ENCODE measurements at regions not wholly inside any gene's neighbourhood (a gene's known extent, or its start where the extent isn't known, plus 50 kb on each side); places are given as distances from the start of the nearest gene placed in this dataset.

DNA sequence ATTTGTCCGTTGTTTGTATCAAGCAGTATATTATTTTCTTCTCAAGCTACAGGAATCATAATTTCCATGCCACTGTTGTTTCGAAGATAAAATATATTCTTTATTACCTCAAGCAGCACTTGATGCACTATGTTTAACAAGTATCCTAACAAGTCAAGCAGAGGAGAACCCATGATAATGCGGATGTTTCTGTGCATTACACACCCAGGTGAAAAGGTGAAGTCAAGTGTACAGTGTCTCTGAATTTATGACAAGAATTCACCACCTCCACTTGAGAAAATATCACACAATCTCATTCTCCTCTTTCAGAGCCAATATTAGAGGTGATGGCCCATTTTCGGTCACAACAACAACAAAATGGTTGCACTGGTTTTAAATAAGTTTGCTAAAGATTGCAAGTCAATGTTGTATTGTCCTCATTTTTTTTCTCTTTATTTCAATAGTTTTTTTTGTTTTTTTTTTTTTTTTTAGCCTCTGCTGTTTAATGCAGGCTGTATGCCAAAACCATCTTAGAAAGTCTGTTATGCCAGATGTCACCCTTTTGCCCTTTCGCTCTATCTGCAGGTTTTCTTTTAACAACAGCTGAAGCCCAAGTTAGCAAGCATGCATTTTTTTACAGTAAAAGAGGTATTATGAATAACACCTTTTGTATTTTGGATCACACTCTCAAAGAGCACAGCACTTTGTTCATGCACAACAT is 568.7 kb upstream of the LRRN3 start:
- peak in 2 of 3 experiments; percentile 29 to 69 for DNase-seq

DNA sequence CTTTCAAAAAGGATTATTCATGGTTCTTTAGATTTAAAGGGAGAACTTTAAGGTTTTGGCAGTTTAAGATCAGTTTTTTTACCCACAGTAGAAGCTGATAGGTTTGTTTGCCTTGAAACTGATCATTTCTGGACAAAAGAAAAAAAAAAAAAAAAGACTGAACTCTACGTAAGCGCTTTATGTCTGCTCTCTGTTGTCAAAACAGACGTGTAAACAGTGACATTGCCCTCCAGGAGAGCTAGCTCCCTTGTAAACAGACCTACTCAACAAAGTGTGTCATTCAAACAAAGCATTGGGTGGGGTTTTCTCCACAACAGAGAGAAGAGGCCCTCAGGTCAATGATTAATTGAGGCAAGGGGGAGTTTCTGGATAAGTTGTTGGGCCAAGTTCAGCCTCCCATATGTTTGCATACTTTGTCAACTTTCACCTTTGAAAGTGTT is 568.1 kb upstream of the LRRN3 start:
- DNase-seq, result peak in 2 of 3 experiments; percentile 22 to 76

DNA sequence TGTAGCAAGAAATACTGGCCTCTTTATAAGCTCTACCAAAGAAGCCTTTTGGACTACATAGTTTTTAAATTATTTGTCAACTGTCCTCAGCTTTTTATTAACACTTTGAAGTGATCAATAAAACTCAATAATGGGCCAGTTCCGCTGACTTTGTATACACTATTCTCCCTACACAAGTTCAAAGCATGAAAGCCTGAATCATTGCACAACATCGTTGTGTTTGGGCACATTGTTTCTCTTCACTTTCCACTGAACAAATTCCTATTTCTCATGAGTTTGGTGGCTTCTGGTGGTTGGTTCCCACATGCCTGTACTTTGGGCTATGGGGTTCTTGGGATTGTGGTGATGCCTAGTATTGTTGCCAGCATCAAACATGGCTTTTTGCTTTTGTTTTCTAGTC is 561.8 kb upstream of the LRRN3 start:
- DNase-seq, result no peak

DNA sequence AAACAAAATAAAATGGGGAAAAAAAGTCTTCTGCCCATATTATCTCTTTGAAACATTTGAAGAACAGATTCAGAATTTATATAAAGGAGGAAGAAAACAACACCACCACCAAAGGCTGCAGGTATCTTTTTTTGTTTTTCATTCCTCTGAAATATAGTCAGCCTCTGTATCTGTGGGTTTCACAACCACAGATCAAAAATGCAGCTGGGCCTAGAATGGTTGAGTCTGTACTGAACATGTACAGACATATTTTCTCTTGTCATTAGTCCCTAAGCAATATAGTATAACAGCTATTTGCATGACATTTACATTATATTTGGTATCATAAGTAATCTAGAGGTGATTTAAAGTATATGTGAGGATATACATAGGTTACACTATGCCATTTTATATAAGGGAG is 559.7 kb upstream of the LRRN3 start:
- no peak for DNase-seq

DNA sequence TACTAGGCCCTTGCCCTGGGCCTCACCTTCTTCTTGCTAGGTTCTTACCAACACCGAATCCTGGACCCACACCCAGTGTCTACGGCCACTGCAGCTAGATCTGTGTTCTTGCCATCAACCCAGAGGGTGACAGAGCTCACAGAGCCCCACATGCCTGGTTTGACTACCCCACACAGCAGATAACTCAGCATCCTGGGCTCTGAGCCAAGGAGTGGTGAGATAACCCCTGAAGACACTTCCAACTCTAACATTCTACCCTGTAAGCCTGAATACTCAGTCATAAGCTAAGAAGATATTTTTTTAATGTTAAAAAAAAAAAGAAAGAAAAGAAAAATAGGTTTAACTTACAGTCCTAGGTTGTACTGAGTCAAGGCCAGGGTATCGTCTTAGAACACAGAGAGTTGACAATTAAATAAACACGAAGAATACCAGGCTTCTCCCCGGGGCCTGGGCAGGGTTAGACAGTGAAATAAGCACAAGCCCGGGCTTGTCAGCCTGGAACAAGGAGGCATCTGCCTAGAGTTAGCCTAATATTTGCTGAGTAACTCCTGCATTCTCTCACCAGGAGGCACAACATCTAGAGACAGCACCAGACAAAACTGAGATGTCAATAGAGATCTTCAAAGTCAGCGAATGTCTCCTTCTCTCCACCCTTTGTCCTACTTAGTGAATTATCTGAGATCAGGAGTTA is 556.5 kb upstream of the LRRN3 start:
- peak; percentile 49 to 82 (median 58) for DNase-seq

DNA sequence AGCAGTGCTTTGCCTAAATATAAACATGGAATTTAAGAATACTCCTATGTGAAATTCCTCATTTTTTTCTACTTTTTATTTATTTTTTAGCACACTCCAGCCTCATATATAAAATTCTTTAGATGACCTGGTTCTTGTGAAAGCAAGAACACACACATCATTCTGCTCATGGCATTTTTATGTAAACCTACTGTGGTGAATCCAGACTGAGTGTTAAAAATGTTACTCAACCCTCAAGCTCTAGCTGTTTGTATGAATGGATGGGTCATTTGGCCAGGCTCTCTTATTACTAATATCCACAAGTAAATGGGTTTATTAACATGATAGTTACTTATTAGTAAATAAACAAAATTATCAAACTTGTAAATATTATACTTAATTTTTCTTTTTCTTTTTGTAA is 551.7 kb upstream of the LRRN3 start:
- DNase-seq, result no peak

DNA sequence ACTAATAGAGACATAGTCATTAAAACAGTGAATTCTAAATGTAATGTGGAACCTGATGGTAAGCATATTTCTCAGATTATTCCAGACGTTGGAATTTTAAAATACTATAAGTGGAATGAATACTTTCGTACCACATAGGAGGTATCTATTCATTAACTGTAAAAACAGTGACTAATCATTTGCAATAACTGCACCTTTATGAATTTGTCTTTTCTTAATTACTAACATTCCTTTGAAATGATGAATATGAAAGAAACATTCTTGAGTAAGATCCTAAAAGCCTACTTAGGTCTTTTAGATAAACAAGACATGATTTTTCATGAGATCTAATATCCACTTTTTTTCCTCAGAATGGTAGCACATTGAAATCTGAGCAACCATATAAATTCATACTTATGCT is 549.0 kb upstream of the LRRN3 start:
- no peak for DNase-seq

DNA sequence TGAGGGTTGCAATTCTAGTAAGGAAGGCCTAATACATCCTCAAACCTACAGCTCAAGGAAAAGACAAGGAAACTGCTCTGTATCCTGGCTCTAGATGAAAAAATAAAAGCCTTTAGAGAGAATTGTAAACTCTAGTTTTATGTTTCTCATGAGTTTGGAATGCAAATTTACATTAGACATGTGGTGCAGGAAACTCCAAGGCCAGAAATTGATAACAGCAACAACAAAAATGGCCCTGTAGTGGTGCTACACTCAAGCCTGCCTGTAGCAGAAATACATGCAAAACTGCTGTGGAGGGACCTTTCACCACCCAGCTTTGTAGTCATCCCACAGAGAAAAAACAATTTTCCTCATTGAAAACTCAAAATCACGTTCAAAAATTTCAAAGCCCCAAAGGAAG is 546.7 kb upstream of the LRRN3 start:
- no peak for DNase-seq

DNA sequence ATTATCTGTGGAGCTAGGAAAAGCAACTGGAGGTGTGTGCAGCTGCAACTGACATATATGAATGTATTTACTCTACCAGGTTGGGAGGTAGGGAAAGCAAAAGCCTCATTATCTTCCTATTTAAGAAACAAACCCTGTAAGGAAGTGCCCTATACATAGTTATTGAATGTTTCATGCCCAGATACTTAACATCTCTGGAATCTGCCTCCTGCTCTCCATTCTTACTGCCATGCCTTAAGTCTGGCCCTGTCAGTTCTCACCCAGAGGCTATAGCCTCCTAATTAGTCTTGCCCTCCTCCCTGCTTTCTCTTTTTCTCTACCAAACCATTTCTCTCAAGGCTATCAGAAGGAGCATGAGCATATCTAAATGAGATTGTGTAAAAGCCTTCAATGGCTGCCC is 542.6 kb upstream of the LRRN3 start:
- DNase-seq, result no peak

DNA sequence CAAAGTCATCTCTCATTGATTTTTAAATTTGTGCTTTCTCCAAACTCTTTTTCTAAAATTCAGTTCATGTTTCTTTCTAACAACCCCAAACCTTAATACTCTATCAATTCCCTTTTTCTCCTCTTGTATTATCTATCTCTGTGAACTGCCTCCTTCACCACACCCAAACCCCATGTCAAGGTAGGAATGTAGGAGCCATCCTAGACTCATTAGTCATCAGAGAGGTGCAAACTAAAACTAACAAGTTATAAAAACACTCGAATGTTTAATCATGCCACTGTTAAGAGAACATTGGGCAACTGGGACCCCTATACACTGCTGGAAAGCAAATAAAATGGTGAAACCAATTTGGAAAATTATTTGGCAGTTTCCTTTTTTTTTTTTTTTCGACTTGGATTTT is 533.8 kb upstream of the LRRN3 start:
- no peak for DNase-seq

DNA sequence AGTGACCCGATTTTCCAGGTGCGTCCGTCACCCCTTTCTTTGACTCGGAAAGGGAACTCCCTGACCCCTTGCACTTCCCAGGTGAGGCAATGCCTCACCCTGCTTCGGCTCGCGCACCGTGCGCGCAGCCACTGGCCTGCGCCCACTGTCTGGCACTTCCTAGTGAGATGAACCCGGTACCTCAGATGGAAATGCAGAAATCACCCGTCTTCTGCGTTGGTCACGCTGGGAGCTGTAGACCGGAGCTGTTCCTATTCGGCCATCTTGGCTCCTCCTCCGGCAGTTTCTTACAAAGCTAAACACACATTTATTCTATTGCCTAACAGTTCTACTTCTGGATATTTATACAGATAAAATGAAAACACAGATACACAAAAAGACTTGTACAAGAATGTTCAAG is 527.6 kb upstream of the LRRN3 start:
- peak in 2 of 3 experiments; percentile 21 to 63 for DNase-seq

DNA sequence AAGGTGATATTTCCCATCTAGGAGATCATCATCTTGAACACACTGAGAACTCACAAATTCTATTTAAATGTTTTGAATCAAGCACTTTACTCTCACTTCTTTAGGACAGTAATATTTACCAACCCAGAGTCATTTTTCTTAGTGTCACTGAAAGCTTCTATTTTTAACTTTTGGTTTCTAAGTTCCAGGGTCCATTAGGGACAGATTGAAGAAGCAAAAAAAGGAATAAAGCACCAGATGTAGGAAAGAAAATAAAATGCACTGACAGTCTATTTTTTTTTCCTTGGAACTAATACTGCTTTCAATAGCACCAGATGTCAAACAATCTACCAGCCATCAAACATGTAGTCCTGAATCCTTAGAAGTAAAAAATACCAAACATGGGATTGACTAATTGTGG is 526.7 kb upstream of the LRRN3 start:
- no peak for DNase-seq

DNA sequence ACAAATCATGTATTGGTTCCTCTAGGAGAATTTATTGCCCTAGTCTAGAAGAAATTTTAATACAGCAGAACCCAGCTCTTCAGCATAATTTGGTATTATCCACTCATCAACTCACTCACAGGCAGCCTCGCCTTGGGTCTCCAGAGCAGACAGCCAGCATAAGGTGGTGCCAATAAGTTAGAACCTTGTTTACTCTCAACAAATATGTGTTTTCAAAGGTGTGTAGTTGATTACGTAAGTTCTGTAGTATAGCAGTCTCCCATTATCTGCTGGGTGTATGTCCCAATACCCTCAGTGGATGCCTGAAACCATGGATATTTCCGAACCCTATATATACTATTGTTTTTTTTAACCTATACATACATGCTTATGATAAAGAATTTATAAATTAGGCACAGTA is 522.5 kb upstream of the LRRN3 start:
- no peak for DNase-seq

DNA sequence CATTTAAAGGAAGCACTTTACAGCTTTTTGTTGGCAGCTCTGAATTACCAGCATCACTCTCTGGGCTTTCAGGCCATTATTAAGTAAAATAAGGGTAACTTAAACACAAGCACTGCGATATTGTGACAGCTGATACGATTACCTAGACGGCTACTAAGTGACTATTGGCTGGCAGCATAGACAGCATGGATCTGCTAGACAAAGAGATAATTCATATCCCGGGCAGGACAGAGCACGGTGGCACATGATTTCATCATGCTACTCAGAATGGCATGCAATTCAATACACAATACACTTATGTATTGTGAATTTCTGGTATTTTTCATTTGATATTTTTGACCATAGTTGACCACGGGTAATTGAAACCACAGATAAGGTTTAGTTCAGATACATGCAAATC is 522.0 kb upstream of the LRRN3 start:
- no peak for DNase-seq

DNA sequence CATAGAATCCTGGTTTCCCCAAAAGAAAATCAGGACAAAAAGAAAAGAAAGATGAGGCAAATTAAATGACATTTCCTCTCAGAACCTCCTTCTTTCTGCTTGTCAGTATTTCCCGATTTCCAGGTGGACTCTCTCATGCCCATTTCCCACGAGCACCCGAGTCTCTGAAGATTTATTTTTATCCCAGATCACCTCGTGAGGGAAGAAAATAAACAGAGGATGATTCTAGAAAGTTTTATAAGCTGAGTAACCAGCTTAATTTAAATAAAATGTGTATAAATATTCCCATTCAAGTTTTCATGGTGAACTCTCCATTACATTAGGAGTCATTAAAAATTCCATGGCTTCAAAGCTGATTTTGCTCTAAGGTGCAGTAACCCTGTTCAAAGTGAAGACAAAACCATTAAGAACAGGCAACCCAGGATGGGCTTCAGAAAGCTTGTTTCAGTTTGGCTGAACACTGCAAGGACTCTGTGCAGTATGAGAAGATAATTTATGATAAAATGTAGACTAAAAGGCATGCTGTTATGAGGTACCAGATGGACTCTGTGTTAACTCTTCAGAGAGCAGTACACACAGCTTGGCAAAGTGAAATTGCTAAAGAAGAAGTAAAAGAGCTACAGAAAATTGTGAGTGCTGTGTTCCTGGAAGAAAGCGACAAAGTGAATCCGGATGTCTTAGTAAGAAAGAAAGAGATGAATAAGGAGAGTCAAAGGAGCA is 521.3 kb upstream of the LRRN3 start:
- no peak for DNase-seq

DNA sequence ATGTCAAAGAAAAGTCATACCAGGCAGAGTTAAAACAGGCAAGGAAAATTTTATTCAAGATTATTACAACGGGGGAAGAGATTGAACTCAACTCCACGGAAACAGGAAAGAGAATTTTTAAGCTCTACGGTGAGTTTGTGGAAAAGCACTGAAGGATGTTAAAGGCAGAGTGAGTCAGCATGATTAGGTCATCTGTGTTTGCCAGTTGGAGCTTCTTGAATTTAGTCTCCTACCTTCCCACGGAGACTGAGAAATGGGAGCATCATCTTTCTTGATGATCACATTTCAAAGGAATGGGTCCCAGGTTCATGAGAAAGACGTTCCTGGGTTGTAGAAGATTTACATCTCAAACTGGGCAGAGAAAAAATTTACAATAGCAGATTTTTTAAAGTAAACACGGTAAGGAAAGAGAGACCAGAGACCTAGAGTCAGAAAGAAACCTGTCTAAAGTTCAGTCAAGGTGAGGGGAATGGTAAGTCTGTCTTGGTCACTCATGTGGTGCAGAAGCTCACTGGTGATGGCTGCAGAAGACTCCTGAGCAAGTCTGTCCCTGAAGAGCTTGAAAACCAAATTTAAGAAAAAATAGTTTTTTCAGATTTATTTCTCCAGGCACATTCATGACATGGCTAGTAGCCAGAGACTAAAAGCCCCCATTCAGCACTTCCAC is 516.9 kb upstream of the LRRN3 start:
- DNase-seq, result no peak

DNA sequence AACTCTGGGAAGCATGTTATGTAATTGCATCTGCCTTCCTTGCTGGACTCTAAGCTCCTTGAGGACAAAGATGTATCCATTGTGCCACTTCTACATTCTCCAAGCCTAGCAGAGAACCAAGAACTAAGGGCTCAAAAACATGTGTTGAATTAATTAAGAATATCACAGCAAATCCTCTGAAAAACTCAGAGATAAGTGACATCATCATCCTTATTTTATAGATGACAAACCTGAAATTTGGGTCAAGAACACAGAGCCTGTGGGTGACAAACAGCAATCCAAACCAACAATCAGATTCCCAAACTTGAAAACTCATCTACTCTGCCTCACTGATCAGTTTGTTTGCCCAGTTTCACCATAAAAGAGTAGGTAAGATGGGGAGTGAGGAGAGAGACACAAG is 503.6 kb upstream of the LRRN3 start:
- no peak for DNase-seq

DNA sequence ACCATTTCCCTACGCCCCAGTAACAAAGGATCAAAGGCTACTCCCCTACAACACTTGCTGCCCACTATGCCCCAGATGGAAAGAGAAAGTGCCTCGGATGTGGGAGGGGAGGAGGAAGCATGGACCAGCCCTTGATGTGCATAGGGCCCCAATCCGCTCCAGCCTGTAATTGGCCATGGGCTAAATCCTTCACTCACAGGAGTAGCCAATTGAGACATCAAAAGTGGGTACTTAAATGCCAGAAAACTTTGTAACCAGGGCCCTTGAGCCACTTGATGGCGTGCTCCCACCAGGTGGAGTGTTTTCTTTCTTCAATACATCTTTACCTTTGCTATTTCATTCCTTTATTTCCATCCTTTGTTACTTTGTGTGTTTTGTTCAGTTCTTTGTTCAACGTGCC is 500.5 kb upstream of the LRRN3 start:
- DNase-seq, result peak in 1 of 3 experiments; percentile 20

DNA sequence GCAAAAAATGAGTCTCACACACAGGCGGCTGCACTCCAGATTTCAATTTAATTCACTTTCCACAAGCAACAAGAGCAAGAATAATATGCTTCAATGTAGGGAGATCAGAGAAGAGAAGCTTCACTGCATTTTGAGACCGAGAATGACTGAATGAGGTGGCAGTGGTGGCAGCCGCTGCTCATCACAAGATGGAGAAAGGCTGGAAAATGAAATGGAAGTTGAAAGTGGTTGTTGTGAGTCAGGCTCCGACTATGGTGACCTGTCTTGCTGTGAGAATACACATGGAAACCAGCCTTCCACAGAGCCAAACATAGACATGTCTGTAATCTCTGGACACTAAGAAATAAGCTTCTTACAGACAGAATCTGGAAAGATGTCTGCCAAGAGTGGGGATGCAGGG is 499.6 kb upstream of the LRRN3 start:
- no peak for DNase-seq

DNA sequence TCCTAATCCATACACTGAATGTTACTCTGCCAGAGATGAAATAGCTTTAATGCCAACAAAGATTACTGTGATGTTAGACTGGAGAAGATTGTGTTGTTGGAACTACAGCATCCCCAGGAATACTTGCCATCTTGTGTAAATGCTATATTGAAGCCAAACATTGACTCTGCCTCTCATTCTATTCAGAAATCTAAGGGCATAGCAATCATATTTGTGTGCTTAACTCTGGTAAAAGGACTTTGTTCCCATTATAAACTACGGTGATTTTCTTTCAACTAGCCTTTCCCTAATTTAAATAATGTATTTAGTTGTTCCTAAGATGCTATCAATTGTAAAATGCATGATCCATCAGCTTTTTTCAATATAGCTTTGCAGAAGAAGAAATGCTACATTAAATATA is 498.4 kb upstream of the LRRN3 start:
- no peak for DNase-seq

DNA sequence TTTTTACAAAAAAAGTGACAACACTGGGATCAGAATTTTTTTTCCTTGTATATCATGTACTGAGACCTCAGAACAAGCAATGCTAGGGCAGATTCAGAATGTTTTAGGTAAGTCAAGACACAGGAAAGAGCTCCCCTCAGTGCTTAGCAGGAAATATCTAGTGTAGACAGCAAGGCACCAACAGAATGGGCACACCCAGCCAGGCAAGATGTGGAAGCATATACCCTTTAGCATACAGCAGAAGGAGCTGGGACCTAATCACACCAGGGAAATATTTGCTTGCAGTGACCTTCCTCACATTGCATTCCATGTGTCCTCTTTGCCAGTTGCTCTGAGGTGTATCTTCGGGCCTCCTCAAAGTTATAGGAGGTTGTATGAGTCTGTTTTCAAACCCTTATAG is 497.6 kb upstream of the LRRN3 start:
- DNase-seq, result no peak

DNA sequence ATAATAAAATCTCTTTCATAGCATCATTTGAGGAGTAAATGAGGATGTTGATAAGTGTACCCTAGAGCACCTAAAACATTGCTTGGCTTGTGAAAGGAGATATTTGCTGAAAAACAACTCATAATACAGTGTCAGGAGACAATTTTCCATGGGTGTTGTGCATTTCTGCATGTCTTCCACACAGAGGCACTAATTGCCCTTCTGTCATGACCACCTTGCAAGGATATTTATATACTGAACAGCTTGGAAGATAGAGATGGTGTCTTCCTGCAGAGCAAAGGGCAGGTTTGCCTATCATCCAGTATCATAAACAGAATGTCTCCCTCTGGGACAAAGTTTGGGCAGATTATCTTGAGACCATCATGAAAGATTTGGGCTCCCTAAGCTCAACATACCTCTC is 495.2 kb upstream of the LRRN3 start:
- DNase-seq, result peak in 1 of 3 experiments; percentile 20

DNA sequence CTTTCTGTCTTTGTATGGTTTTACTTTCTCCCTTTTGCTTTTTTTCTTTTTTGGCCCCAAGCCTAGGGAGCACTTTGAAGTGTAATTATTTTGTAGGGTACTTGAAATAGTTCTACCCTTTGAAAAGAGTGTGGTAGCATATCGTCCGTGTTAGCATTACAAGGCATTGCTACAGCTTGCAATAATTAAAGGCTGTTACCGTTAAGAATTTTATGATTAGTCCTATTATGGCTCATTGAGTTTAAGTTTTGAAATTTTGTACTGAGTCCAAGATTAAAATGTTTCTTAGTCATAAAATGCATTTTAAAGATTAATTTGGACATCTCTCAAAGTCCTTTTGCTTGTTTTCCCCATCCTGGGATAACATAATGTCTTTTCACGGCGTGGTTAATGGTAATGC is 490.0 kb upstream of the LRRN3 start:
- DNase-seq, result peak; percentile 48 to 91 (median 70)

DNA sequence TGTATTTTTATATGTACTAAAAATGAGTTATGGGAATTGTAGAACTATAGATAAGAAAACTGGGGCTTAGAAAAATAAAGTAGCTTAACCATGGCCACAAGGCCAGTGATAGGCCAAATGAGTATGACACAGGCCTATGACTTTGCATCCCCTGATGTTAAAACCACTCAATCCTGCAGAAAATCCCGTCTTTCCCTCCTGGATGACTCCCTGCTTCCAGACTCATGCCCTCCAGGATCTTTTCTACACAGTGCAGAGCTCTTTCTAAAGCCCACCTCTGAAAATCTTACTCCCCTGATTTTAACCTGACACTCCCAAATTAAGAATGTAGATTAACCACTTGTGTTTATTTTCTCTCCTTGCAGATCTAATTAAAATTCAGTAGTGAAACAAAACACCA is 489.2 kb upstream of the LRRN3 start:
- no peak for DNase-seq

All from NCI-H1417 (cell line).